T-helper 2 cell treated with Interferon-gamma antibody and Interleukin-4, amounts not matched to agents 5 μg/mL and 100 μg/mL, for 36 hours (primary cell): ENCODE measurements at regions not wholly inside any gene's neighbourhood (a gene's known extent, or its start where the extent isn't known, plus 50 kb on each side); places are given as distances from the start of the nearest gene placed in this dataset.

ENCODE experiments used
- DNase-seq: peaks from one replicate; pipeline ENCODE4 v3.0.0; 2021; ENCODE audit warnings: low spot score
- H3K27ac Mint-ChIP-seq: one replicate; pipeline ENCODE4 v1.8.0; 2021; ENCODE audit warnings: mild to moderate bottlenecking, mixed read lengths
- H3K27me3 Mint-ChIP-seq: one replicate; pipeline ENCODE4 v1.8.0; 2021; ENCODE audit warnings: low read depth, mixed read lengths
- H3K36me3 Mint-ChIP-seq: one replicate; pipeline ENCODE4 v1.8.0; 2021; ENCODE audit warnings: low read depth, mixed read lengths
- H3K4me1 Mint-ChIP-seq: one replicate; pipeline ENCODE4 v1.8.0; 2021; ENCODE audit warnings: low read depth, mixed read lengths
- H3K4me3 Mint-ChIP-seq: one replicate; pipeline ENCODE4 v1.8.0; 2022; ENCODE audit warnings: mild to moderate bottlenecking, moderate library complexity, mixed read lengths
- H3K9me3 Mint-ChIP-seq: one replicate; pipeline ENCODE4 v1.8.0; 2021; ENCODE audit warnings: mixed read lengths

DNA sequence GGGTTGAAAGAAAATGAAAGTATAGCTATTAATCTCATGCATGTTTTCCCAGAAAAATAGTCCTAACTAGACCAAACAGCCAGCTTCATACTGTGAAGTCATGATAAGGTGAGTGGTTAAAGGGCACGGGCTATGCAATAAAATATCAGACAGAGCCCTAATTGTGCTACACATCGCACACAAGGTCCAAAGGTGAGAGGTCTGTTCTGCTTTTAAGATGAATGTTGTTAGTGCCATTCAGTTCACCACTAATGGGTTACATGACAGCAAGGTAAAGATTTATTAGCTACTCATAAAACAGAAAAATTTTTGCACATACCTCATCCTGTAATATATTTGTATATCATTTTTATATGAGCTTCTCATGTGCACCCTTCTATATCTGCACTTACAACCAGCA is 105.0 kb upstream of the STK17B start:
- peak overlapping the region; percentile 76 for H3K4me3 Mint-ChIP-seq
- peaks cover 48% of the 10 kb centered on the region for H3K4me1 Mint-ChIP-seq
- peaks cover 2% of the 10 kb centered on the region for H3K36me3 Mint-ChIP-seq
- peak overlapping the region; percentile 74 for H3K27ac Mint-ChIP-seq
- no peaks in the 10 kb centered on the region for H3K9me3 Mint-ChIP-seq
- no peak for DNase-seq
- H3K27me3 Mint-ChIP-seq: no peaks in the 10 kb centered on the region

- Mint-ChIP-seq H3K4me1 (peaks cover 46% of the 10 kb centered on the region), H3K27me3 (no peaks in the 10 kb centered on the region), H3K27ac (no peak overlapping the region), H3K9me3 (no peaks in the 10 kb centered on the region), H3K36me3 (peaks cover 2% of the 10 kb centered on the region), H3K4me3 (no peak overlapping the region)
- DNase-seq: no peak
These were observed 105.6 kb upstream of the STK17B start for GRCh38 chr2:196277002-196277401.

DNA sequence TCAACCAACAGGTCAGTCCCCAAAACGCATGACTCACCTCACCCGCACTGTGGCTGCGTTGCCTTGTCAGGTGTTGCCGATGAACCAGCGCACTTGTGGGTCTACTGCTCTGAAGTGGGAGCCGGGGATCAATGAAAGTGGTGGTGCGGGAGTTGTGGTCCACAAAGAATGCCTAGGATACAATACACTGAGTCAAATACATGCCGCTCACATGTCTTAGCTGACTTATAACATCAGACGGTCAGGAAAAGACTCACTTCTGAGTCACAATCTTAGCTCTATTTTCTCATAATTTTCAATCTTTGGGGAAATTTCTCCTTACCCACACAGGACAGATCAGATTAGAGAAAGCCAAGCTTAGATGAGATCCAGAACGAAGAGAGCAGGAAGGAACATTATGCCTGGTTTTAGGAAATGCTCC is 107.1 kb upstream of the STK17B start:
- peaks cover 2% of the 10 kb centered on the region for H3K36me3 Mint-ChIP-seq
- peaks cover 45% of the 10 kb centered on the region for H3K4me1 Mint-ChIP-seq
- H3K27me3 Mint-ChIP-seq: no peaks in the 10 kb centered on the region
- no peaks in the 10 kb centered on the region for H3K9me3 Mint-ChIP-seq
- no peak overlapping the region for H3K4me3 Mint-ChIP-seq
- H3K27ac Mint-ChIP-seq: no peak overlapping the region
- peak; percentile 29 for DNase-seq

- Mint-ChIP-seq H3K27ac (no peak overlapping the region), H3K4me1 (peaks cover 36% of the 10 kb centered on the region), H3K36me3 (peaks cover 2% of the 10 kb centered on the region), H3K4me3 (no peak overlapping the region), H3K9me3 (no peaks in the 10 kb centered on the region), H3K27me3 (no peaks in the 10 kb centered on the region)
- no peak for DNase-seq
These were observed 108.2 kb upstream of the STK17B start for GRCh38 chr2:196279541-196279940.

DNA sequence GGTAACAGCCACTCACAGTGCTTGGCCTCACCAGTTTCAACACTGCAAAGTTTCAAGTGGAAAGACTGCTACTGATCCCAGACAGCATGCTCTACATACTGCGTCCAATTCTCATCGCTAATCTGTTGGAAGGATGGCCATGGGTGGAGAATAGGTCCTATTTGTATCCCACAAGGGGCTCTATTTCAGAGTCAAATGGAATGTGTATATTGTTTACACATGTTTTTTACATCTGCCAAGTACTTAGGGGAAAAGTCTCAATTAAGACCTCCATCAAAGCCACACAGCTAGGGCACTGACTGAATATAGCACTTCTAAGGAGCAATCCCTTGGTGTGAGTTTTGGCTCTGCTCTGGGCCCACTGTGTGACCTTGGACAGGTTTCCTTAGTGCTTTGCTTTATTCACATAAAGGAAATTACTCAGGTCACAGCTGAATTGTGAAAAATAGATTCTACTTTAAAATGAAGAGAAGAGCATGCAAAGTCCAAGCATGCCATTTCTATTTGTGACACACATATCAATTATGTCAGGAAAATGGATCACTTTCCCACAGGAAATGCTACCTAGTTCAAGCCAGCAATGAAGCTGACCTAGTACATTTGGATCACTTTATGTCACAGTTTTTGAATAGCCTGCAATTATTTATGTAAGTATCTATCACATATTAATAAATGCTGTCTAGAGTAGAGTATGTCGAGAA is 112.9 kb upstream of the STK17B start:
- Mint-ChIP-seq H3K27ac (no peak overlapping the region), H3K27me3 (no peaks in the 10 kb centered on the region), H3K4me3 (no peak overlapping the region), H3K36me3 (no peaks in the 10 kb centered on the region), H3K4me1 (peaks cover 32% of the 10 kb centered on the region), H3K9me3 (no peaks in the 10 kb centered on the region)
- no peak for DNase-seq

- Mint-ChIP-seq H3K4me1 (peaks cover 31% of the 10 kb centered on the region), H3K36me3 (no peaks in the 10 kb centered on the region), H3K9me3 (no peaks in the 10 kb centered on the region), H3K27ac (no peak overlapping the region), H3K27me3 (no peaks in the 10 kb centered on the region), H3K4me3 (no peak overlapping the region)
- DNase-seq: no peak
These were observed 113.6 kb upstream of the STK17B start for GRCh38 chr2:196284866-196285557.

DNA sequence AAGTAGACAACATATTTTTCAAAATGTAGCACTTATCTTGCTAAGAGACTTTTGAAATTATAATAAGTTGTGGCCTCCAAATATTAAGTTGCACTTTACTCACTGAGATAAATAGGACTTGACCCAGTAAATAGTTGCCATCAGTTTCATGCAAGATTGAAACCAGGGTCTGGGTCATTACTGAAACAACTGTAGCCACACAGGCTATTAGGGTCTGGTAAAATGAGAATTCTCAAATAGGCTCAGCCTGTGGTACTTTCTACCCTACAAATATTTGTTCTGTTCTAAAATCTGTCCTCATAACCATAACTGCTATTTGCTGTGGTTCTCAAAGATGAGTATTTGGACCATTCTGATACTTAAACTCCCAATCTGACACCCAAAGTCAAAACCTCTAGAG is 115.4 kb upstream of the STK17B start:
- DNase-seq: no peak
- Mint-ChIP-seq H3K4me1 (peaks cover 44% of the 10 kb centered on the region), H3K9me3 (no peaks in the 10 kb centered on the region), H3K36me3 (no peaks in the 10 kb centered on the region), H3K4me3 (no peak overlapping the region), H3K27me3 (no peaks in the 10 kb centered on the region), H3K27ac (no peak overlapping the region)

- no peak overlapping the region for H3K27ac Mint-ChIP-seq
- DNase-seq: no peak
- peaks cover 46% of the 10 kb centered on the region for H3K4me1 Mint-ChIP-seq
- no peak overlapping the region for H3K4me3 Mint-ChIP-seq
- H3K27me3 Mint-ChIP-seq: no peaks in the 10 kb centered on the region
- H3K36me3 Mint-ChIP-seq: no peaks in the 10 kb centered on the region
- no peaks in the 10 kb centered on the region for H3K9me3 Mint-ChIP-seq
These were observed 116.1 kb upstream of the STK17B start for GRCh38 chr2:196287523-196287922.

GRCh38 chr2:196288006-196288538 is 116.7 kb upstream of the STK17B start:
- peak overlapping the region; percentile 12 for H3K27ac Mint-ChIP-seq
- peak overlapping the region; percentile 35 for H3K4me3 Mint-ChIP-seq
- no peaks in the 10 kb centered on the region for H3K36me3 Mint-ChIP-seq
- peaks cover 46% of the 10 kb centered on the region for H3K4me1 Mint-ChIP-seq
- H3K9me3 Mint-ChIP-seq: no peaks in the 10 kb centered on the region
- no peaks in the 10 kb centered on the region for H3K27me3 Mint-ChIP-seq
- DNase-seq: no peak

GRCh38 chr2:196289000-196289399 is 117.6 kb upstream of the STK17B start:
- Mint-ChIP-seq H3K36me3 (no peaks in the 10 kb centered on the region), H3K4me1 (peaks cover 46% of the 10 kb centered on the region), H3K9me3 (no peaks in the 10 kb centered on the region), H3K27me3 (no peaks in the 10 kb centered on the region), H3K27ac (no peak overlapping the region), H3K4me3 (peak overlapping the region; percentile 21)
- no peak for DNase-seq

DNA sequence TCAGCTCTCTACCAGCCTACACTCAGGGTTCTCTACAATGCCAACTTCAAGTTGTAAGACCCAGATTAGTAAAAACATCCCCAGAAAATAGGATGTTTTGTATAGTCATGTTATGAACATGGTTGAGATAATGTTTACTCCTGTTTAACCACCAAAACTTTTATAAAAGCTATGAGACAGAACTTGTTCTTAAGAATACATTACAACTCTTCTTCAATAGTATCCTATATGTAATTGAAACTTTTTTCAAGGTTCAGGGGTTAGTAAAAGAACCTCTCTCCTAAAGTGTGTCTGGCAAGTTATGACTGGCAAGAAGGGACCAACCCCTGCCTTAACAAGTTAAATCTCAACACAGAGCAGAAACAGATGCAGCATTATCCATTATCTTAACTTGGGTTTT is 118.8 kb upstream of the STK17B start:
- Mint-ChIP-seq H3K4me3 (no peak overlapping the region), H3K27ac (no peak overlapping the region), H3K36me3 (no peaks in the 10 kb centered on the region), H3K9me3 (no peaks in the 10 kb centered on the region), H3K27me3 (no peaks in the 10 kb centered on the region), H3K4me1 (peaks cover 44% of the 10 kb centered on the region)
- no peak for DNase-seq

- no peak for DNase-seq
- no peaks in the 10 kb centered on the region for H3K27me3 Mint-ChIP-seq
- H3K4me1 Mint-ChIP-seq: peaks cover 41% of the 10 kb centered on the region
- H3K9me3 Mint-ChIP-seq: no peaks in the 10 kb centered on the region
- no peak overlapping the region for H3K27ac Mint-ChIP-seq
- H3K36me3 Mint-ChIP-seq: no peaks in the 10 kb centered on the region
- H3K4me3 Mint-ChIP-seq: no peak overlapping the region
These were observed 119.2 kb upstream of the STK17B start for GRCh38 chr2:196290569-196290968.

GRCh38 chr2:196291426-196291825 is 120.0 kb upstream of the STK17B start:
- H3K4me3 Mint-ChIP-seq: no peak overlapping the region
- no peak for DNase-seq
- H3K27me3 Mint-ChIP-seq: no peaks in the 10 kb centered on the region
- H3K36me3 Mint-ChIP-seq: no peaks in the 10 kb centered on the region
- no peak overlapping the region for H3K27ac Mint-ChIP-seq
- no peaks in the 10 kb centered on the region for H3K9me3 Mint-ChIP-seq
- peaks cover 38% of the 10 kb centered on the region for H3K4me1 Mint-ChIP-seq

- H3K36me3 Mint-ChIP-seq: no peaks in the 10 kb centered on the region
- no peak for DNase-seq
- H3K4me1 Mint-ChIP-seq: peaks cover 37% of the 10 kb centered on the region
- H3K4me3 Mint-ChIP-seq: no peak overlapping the region
- no peaks in the 10 kb centered on the region for H3K27me3 Mint-ChIP-seq
- H3K27ac Mint-ChIP-seq: no peak overlapping the region
- no peaks in the 10 kb centered on the region for H3K9me3 Mint-ChIP-seq
These were observed 120.8 kb upstream of the STK17B start for GRCh38 chr2:196291873-196292800.
